OCI-LY3 (cell line): ENCODE measurements at regions not wholly inside any gene's neighbourhood (a gene's known extent, or its start where the extent isn't known, plus 50 kb on each side); places are given as distances from the start of the nearest gene placed in this dataset.

Source experiments
- H2AFZ ChIP-seq: fragments of 200-600, 300-600 bp; shearing (Covaris generic); 2 replicates; pipeline ENCODE4 v1.6.0; 2014; ENCODE audit warnings: antibody characterized with exemption, low read depth, low read length
- H3K27ac ChIP-seq: fragments of 200-600, 300-600 bp; sonication (generic); 2 replicates; pipeline ENCODE4 v1.5.1; 2014; ENCODE audit warnings: mild to moderate bottlenecking, low read length, moderate library complexity, mixed read lengths
- H3K27me3 ChIP-seq: fragments of 200-600, 300-600 bp; sonication (generic); 2 replicates; pipeline ENCODE4 v1.6.1; 2014; ENCODE audit warnings: low read depth, low read length, mixed read lengths
- H3K36me3 ChIP-seq: fragments of 200-600, 300-600 bp; sonication (generic); replicated peaks from 2 replicates; pipeline ENCODE3; 2014; ENCODE audit warnings: low read depth, low read length, mixed read lengths
- H3K4me1 ChIP-seq: fragments of 300-600, 200-600 bp; sonication (generic); 2 replicates; pipeline ENCODE4 v1.6.1; 2014; ENCODE audit warnings: low read length, mixed read lengths
- H3K4me2 ChIP-seq: fragments of 200-600, 300-600 bp; sonication (generic); 2 replicates; pipeline ENCODE4 v1.6.1; 2014; ENCODE audit warnings: low read length, mixed read lengths
- H3K4me3 ChIP-seq: fragments of 300-600, 200-600 bp; sonication (generic); 2 replicates; pipeline ENCODE4 v1.5.1; 2014; ENCODE audit warnings: antibody characterized with exemption, mild to moderate bottlenecking, low read length, moderate library complexity
- H3K79me2 ChIP-seq: fragments of 300-600, 200-600 bp; shearing (Covaris generic); 2 replicates; pipeline ENCODE4 v1.6.1; 2014; ENCODE audit warnings: mild to moderate bottlenecking, low read length, mixed read lengths
- H3K9ac ChIP-seq: fragments of 300-600, 200-600 bp; shearing (Covaris generic); 2 replicates; pipeline ENCODE4 v1.6.0; 2014; ENCODE audit warnings: mild to moderate bottlenecking, low read length, moderate library complexity
- H3K9me3 ChIP-seq: fragments of 200-600, 300-600 bp; shearing (Covaris generic); 2 replicates; pipeline ENCODE4 v1.6.1; 2014; ENCODE audit warnings: low read length, mixed read lengths; ENCODE audit not compliant: insufficient read depth
- H4K20me1 ChIP-seq: fragments of 200-600, 300-600 bp; sonication (generic); 2 replicates; pipeline ENCODE4 v1.6.1; 2016; ENCODE audit warnings: low read length, mixed read lengths; ENCODE audit not compliant: insufficient read depth
- EZH2phosphoT487 ChIP-seq: fragments of 200-600 bp; shearing (Covaris generic); IDR thresholded peaks from 2 replicates; pipeline ENCODE4 v1.6.1; 2018; ENCODE audit warnings: antibody characterized with exemption, mixed run types, low read depth
- TF ChIP-seq, protein P1 (sequence below): fragments of 200-600, 300-600 bp; sonication (generic); IDR thresholded peaks from 2 replicates; pipeline ENCODE4 v1.5.1; 2014; ENCODE audit warnings: antibody characterized with exemption, low read length, low read depth

GRCh38 chr17:36743130-36743529 is 141.7 kb downstream of the MRM1 start:
- Histone ChIP-seq H3K9me3 (no peaks in the 10 kb centered on the region), H3K4me2 (no peak overlapping the region), H3K4me3 (no peak overlapping the region), H3K4me1 (no peaks in the 10 kb centered on the region), H3K9ac (no peak overlapping the region), H3K27ac (no peak overlapping the region), H3K79me2 (no peaks in the 10 kb centered on the region), H3K36me3 (no peaks in the 10 kb centered on the region), H2AFZ (no peak overlapping the region), H3K27me3 (peaks cover 15% of the 10 kb centered on the region; the same call in 1 of the 2 replicates), H4K20me1 (no peaks in the 10 kb centered on the region)
- no peak for TF ChIP-seq EZH2phosphoT487
- TF ChIP-seq, protein P1, sequence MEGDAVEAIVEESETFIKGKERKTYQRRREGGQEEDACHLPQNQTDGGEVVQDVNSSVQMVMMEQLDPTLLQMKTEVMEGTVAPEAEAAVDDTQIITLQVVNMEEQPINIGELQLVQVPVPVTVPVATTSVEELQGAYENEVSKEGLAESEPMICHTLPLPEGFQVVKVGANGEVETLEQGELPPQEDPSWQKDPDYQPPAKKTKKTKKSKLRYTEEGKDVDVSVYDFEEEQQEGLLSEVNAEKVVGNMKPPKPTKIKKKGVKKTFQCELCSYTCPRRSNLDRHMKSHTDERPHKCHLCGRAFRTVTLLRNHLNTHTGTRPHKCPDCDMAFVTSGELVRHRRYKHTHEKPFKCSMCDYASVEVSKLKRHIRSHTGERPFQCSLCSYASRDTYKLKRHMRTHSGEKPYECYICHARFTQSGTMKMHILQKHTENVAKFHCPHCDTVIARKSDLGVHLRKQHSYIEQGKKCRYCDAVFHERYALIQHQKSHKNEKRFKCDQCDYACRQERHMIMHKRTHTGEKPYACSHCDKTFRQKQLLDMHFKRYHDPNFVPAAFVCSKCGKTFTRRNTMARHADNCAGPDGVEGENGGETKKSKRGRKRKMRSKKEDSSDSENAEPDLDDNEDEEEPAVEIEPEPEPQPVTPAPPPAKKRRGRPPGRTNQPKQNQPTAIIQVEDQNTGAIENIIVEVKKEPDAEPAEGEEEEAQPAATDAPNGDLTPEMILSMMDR: no peak

DNA sequence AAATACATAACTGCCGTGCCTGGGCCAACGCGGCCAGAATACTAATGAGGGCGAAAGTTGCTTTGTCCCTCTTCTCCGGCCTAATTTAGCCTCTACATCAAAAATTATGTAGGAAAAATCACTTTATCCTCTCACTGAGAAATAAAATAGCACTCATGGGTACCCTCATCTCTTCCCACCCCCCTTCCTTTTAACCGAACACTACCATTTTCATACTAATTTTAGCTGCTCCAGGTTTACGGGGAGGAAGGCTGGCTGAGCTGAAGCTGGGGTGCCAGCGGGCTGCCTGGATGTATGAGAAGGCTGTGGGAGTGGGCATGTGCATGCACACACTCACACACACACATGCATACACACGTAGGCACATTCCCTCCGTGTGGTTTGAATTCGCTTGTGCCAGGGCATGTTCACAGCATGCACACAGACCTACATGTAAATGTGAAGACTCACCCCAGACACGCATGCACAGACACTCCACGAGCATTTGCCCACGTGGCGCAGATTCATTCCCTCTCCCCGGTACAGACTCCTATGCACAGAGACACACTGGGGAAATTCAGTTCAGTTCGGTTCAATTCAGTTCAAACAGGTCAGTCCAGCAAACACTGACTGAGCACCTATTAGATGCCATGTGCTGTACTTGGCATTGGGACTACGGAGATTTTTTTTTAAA is 145.1 kb downstream of the MRM1 start:
- Histone ChIP-seq H3K4me3 (no peak overlapping the region), H3K27me3 (peaks cover 18% of the 10 kb centered on the region; the same call in 1 of the 2 replicates), H3K4me1 (no peaks in the 10 kb centered on the region), H2AFZ (no peak overlapping the region), H4K20me1 (no peaks in the 10 kb centered on the region), H3K79me2 (no peaks in the 10 kb centered on the region), H3K9ac (no peak overlapping the region), H3K36me3 (no peaks in the 10 kb centered on the region), H3K9me3 (no peaks in the 10 kb centered on the region), H3K4me2 (no peak overlapping the region), H3K27ac (no peak overlapping the region)
- TF ChIP-seq, protein P1: no peak
- no peak for TF ChIP-seq EZH2phosphoT487

DNA sequence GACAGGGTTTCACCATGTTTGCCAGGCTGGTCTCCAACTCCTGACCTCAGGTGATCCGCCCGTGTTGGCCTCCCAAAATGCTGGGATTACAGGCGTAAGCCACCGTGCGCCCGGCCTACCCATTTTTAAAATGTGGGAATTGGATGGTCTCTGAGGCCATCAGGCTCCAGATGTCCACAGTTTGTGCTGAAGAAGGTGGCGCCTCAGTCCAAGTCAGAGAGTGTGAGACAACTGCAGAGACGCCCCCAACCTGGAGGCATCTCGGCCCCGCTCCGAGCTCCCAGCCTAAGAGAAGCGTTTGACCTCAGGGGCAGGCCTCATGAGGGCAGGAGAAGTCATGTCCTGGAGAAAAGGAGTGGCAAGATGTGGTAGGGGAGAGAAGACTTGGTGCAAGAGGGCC is 146.5 kb downstream of the MRM1 start:
- Histone ChIP-seq H3K9ac (no peak overlapping the region), H3K27me3 (peaks cover 26% of the 10 kb centered on the region), H3K4me2 (no peak overlapping the region), H2AFZ (no peak overlapping the region), H3K36me3 (no peaks in the 10 kb centered on the region), H3K4me1 (no peaks in the 10 kb centered on the region), H3K27ac (no peak overlapping the region), H3K79me2 (no peaks in the 10 kb centered on the region), H3K9me3 (no peaks in the 10 kb centered on the region), H3K4me3 (no peak overlapping the region), H4K20me1 (no peaks in the 10 kb centered on the region)
- TF ChIP-seq, protein P1: no peak
- no peak for TF ChIP-seq EZH2phosphoT487

DNA sequence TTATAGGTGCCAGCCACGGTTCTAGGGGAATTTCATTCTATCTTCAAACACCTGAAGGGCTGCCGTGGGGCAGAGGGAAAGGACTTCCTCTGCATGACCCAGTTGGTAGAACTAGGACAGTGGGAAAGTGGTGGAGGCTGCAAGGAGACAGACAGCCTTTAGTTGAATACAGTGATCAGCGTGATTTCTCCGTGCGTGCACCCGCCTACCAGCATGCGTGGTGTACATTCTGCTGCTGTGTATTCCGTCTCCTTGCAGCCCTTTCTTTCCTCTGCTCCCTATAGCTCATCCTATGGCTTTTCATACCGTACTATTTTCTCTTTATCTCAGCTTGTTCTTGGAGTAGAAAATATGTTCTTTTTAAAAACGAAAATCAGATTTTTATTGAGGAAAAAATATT is 146.9 kb downstream of the MRM1 start:
- Histone ChIP-seq H2AFZ (no peak overlapping the region), H3K4me1 (no peaks in the 10 kb centered on the region), H3K9ac (no peak overlapping the region), H3K36me3 (no peaks in the 10 kb centered on the region), H4K20me1 (no peaks in the 10 kb centered on the region), H3K9me3 (no peaks in the 10 kb centered on the region), H3K27ac (no peak overlapping the region), H3K4me3 (no peak overlapping the region), H3K27me3 (peaks cover 31% of the 10 kb centered on the region), H3K79me2 (no peaks in the 10 kb centered on the region), H3K4me2 (no peak overlapping the region)
- TF ChIP-seq EZH2phosphoT487: no peak
- TF ChIP-seq, protein P1: no peak
